HG03108 (cell line): ENCODE measurements at regions not wholly inside any gene's neighbourhood (a gene's known extent, or its start where the extent isn't known, plus 50 kb on each side); places are given as distances from the start of the nearest gene placed in this dataset.

Experiments used
- ATAC-seq: cut with Tn5 transposase; IDR thresholded peaks from one replicate; pipeline ENCODE4 v1.9.1; 2021; ENCODE audit warnings: moderate library complexity; ENCODE audit not compliant: unreplicated experiment

DNA sequence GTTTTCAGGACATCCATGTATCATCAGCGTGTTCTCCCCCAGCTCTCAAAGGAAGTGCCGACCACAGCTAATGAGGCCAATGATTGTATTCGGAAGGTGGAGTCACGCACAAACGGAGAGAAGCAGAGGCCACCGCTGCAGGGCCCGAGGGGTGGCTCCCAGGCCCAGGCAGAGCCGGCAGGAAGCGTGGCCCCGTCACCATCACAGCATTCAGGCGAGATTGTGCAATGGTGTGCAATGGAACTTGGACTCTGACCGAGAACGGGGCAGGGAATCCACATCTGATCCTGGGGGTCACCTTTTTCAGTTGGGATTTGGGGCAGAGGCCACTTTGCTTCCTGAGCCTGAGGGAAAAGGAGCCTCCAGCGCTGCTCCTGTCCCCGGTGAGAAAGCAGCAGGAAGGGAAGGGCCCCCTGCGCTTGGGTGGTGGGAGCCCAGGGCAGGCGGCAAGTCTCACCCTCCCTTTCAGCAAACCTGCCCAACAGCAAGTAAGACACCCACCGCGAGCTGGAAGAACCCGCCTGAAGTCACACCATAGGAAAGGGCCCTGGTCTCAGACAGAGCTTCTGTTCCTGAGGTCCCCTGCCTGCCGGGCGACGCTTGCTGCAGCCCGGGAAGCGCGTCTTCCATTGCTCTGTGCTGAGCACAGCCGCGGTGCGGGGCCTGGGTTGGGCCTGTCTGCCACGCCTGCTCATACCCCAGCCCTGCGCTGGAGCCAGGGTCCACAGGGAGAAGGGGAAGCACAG is 1430.7 kb downstream of the BRD1 start:
- no peak for ATAC-seq

DNA sequence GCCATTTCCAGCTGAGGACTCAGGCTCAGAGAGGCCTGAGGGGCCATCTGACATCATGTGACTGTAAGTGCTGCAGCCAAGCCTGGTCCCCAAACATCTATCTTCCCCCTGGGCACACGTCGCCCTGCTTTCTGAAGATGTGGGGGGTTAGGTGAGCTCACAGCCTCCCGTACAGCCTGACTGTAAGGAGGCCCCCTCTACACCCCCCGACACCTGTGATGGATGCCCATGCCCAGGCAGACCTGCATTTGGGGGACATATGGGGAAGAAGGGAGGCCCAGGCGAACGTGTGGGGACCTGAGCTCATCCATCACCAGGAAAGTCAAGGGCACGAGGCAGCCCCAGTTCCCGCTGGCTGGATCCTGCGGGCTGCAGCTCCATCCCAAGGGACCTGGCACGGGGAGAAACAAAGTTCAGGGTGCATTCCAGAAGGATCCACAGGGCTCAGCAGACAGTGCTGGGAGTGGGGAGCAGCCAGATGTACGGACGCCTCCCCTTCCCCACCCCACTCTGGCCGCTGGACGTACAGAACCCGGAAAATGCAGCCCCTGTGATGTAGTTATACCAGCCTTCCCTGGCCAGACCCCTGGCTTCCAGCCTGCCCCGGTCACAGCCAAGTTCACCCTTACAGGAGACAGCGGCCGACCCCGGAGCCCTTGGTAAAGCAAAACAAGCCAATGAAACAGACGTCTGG is 1431.4 kb downstream of the BRD1 start:
- no peak for ATAC-seq

DNA sequence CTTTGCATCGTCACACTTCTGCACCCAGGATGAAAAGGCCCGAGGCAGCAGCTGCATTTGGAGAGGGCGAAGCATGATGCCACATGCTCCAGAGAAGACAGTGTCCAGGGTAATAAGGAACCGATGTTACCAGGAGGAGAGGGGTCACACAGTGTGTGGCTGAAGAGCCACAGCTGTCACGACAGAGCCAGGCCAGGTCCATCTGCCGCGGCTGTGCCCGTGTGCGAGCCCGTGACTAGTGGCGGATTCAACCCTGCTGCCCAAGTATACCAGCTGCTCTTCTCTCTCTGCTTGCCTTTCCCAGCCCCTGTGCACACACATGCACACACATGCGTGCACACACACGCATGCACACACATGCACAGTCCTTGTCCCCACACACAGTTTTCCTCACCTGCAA is 1432.5 kb downstream of the BRD1 start:
- no peak for ATAC-seq

DNA sequence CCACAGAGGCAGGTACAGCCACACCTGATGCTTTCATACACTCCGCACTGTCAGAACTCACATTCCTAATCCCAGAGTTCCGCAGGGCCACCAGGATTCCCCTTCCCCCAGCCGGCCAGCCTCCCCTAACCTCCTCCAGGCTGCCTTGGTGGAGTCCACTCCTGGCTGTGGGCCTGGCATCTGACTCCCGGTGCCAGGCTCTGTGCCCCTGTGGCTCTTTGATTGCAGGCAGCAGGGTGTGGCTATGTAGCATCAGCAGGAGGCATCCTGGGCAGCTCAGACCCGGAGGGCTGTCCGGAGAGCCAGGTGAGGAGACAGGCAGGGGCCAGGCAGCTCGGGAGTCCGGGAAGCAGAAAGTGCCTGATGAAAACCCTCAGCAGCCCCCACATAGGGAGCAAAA is 1432.9 kb downstream of the BRD1 start:
- no peak for ATAC-seq

DNA sequence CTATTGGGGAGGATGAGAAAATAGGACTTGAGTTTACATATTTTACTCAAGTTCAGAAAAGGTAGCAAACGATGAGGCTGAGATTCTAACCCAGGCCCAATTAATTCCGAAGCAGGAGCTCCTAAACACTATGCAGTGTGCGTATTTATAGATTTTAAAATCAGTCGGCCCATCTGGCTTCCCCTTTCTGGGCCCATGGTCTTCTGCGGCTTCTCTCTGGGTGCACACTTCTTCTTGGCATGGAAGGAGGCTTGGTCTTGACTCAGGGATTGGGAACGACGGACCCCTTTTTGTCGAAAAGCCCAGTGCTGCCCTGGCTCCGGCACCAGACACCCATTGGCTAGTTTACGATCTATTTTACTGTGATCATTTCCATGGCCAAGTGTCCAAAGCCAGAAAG is 1433.8 kb downstream of the BRD1 start:
- no peak for ATAC-seq

DNA sequence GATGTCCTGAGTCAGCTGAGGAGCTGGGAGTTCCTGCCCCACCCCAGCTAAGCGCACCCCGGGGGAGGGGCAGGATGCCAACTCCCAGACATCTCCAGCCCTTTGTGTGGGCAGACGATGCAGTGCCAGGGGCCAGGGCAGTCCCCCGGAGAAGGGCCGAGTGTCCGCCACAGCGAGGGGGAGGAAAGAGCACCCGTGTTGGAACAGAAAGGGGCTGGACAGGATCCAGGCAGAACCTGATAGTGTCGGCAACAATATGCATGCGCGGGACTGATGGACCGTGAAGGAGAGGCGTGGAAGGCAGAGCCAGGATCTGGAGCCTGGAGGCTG is 1434.7 kb downstream of the BRD1 start:
- ATAC-seq = no peak

DNA sequence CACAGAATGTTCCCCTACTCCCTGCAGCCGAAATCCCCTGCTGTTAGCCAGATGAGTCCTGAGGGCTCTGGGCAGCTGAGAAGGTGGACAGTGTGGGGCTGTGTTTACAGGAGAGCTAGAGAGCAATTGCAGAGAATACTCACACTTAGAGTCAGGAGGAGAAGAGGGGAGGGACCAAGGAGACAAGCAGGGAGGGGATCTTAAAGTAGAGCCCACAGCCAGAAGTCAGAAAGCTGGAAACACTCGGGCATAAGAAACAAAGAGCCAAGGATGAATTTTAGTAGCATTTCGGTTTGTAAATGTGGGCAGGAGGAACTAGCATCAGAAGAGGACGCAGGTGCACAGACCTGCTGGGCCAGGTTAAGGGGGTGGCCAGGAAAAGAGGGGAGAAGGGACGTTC is 1435.9 kb downstream of the BRD1 start:
- no peak for ATAC-seq

DNA sequence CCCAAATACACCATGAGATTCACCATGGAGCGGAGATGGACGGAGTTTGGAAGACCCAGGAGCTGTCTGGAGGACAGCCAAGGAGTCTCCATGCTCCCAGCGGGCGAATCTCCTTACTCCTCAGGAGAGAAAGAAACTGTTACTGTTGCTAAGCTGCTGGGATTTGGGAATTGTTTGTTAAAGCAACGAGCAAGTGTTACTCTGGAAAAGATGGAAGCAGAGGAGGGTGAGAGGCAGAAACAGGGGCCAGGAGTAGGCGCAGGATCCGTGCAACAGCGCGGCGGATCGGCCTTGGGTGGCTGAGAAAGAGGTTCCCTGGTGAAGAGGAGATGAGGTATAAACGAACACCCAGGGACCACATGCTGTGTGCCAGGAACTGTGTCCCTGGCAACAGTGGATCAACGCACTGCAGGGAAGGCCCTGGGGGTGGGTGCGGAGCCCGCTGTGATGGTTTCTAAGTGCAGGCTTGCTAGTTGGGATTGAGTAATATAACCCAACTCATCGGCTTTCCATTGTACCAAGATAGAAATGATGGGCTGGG is 1436.4 kb downstream of the BRD1 start:
- no peak for ATAC-seq

DNA sequence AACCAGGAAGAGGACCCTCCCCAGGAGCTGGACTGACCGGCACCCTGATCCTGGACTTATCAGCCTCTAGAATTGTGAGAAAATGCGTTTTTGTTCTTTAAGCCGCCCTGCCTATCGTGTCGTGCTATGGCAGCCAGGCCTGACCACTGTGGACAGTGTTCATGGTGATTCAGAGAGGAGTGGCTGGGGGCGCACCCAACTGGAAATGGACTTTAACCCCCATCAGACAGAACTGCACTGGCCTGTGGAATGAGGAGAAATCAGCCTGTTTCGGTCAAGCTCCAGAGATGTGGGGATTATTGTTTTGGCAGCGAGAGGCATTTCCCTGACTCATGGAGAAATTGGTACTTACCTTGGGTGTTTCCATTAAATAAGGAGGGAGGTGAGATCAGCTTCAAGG is 1437.8 kb downstream of the BRD1 start:
- no peak for ATAC-seq

DNA sequence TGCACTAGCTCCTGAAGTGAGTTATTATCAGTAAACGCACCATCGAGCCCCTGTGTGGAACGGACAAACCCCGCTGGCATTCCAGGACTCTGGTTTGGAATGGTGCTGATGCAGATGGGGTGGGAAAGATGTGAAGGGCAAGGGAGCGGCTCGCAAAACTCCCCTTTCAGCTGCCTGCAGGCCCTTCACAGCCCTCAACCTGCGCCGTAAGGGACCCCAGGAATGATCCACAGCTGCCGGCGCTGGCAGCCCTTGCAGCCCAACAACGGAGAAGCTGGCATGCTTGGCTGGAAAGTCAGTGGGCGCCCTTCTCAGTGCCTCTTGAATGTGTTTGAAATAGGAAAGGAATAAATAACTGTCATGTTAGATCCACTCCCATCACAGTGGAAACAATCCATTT is 1445.5 kb downstream of the BRD1 start:
- ATAC-seq = no peak

DNA sequence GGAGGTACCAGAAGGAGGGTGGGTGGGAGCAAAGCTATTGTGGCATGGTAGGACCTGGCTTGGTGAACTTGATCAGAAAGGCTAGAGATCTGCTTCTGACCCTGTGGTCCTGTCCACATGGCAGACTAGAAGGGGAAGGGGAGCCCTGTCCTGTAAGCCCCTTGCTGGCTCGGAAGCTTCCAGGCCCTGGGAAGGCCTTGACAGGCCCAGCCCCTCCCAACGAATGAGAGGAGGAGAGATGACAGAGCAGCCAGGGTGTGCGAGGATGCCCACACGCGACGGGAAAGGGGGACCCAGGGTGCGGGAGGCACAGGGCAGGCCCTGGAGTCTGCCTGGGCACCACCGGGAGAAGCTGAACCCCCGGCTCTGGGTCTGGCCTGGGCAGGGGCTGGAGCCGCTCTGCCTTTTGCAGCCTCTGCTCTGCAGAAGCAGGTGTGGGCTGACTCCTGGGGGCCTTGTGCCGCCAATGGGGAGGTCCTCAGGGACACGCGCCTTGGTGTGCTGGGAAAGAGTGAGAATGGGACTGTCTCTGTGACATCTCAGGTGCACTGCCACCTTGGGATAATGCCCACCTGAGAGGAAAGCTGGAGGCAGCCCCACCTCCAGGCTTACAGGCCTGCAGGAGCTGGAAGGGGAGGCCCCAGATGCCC is 1447.5 kb downstream of the BRD1 start:
- no peak for ATAC-seq

DNA sequence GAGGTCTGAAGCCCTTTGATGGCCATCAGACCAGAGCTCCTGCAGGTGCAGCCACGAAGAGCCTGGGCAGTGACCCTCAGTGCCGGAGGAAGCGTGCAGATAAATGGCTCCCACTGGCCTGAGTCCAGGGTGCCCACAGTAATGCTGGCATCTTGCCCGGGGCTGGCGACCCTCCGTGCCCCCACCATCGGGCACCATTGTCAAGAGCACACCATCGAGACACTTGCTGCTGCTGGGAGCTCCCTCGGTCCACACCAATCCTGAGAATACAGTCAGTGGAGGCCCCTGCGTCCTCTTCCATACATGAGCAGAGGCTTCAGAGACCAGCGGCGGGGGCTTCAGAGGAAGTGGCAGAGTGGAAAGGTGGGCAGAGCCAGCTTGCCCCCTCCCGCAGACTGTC is 1448.3 kb downstream of the BRD1 start:
- no peak for ATAC-seq

DNA sequence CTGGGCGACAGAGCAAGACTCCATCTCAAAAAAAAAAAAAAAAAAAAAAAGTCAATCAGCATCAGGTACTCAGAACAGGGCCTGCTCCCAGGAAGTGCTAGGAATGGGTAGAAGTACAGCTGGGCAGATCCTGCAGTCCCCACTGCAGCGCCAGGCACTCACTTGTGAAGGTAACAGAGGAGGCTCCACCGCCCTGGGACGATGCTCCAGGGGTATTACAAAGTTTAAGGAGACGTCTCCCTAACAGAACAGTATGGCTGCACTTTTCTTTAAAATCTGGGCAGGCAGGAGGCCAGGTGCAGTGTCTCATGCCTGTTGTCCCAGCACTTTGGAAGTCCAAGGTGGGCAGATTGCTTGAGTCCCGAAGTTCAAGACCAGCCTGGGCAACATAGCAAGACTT is 1449.0 kb downstream of the BRD1 start:
- ATAC-seq = no peak

DNA sequence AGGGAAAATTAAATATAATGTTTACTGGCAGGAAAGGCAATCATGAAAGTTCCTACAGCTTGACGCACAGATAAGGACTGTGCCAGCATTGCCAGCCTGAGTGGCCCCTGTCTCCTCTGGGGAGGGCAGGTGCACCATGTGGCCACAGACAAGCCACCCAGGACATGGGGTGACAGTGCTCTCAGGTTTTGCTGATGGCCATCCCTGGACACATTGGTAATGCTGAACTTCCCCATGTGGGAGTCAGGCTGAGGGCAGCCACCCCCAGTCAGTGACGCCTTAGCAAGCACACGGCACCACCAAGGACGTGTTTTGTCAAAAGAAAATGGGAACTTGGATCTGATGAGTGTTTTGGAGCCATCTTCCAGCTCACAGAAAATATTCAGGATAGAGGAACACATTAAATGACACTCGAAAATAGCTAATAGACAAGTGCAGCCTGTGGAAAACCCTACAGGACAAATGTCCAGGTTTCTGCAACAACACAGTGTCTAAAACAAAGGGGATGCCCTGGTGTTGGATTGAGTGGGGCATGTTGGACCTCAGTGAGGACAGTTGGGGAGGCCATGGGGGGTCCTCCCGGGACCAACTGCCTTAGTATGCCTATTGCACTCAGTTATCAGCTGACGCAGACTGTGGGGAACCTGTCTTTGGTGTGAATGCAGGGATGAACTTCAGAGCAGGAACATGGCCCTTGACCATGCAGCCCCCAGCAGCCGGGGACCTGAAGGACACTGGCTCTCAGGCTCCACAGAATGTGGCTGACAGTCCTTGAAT is 1450.5 kb downstream of the BRD1 start:
- ATAC-seq = no peak

DNA sequence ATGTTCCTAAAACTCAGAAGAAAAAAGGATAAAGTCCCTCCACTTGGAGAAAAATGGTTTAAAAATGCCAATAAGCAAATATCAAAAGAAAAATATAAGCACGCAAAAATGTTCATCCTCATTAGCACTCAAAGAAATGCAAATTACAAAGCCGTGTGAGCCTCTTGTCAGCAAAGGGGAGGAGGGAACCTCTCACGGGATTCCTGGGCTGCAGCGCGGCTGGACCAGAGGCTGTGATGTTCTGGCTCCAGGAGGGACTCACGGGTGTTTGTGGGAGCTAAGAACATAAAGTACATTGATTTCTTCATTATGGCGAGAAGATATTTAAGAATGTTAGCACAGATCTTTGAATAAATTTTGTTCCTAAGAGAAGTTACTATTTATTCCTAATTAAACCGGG is 1451.2 kb downstream of the BRD1 start:
- no peak for ATAC-seq

DNA sequence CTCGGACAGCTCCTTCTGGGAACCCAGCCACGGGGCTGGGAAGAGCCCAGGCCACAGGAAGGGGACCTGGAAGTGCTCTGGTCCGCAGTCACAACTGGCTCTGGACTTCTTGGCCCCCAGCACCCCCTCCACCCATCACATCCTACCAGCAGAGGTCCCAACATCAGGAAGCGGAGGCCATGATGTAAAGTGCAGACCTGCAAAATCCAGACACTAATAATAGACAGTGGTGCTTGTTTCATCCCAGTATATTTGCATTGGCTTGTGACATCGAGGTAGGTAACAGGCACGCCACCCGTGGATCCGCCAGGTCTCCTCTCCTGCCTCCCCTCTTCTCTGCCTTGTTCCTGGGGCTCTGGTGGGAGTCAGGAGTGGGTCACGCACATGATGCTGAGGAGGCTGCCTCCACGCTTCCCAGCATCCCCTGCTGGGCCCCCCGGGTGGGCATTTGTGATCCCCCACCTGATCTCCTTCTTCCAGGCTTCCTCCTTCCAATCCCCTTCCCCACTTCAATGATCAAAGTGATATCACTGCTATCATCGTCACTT is 1454.0 kb downstream of the BRD1 start:
- no peak for ATAC-seq

DNA sequence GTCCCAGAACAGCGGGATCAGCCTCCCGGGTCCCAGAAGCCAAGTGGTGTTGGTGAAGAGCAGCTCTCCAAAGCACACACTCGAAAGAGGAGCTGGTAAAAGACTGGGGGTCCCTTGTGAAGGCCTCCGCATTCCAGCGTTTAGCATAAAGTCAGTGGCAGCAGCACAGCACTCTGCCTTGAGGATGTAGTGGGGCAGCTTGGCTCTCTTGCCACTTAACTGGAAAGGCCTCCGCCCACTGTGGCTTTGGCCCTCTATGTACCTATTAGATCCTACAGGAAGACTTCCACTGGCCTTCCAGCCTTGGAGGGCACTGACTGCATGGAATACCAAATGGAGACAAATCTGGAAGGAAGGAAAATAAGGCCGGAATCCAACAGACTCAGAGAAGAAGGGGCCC is 1455.3 kb downstream of the BRD1 start:
- no peak for ATAC-seq

DNA sequence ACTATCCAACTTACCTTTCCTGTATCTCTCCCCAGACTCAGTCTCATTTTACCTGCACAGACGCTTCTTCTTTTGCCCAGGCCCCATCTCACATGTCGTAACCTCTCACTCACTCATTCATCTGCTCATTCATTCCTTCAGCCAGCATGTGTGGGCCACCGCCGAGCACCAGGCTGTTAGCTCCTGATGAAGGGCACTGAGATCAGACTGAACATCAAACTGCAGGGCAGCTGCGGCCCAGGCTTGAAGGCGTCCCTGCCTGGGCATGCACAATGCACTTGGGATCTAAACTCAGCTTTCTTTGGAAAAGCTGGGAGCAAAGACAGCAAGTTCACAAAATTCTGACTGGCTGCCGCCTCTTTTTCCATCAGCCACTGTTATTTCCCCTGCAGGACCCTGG is 1456.3 kb downstream of the BRD1 start:
- no peak for ATAC-seq

DNA sequence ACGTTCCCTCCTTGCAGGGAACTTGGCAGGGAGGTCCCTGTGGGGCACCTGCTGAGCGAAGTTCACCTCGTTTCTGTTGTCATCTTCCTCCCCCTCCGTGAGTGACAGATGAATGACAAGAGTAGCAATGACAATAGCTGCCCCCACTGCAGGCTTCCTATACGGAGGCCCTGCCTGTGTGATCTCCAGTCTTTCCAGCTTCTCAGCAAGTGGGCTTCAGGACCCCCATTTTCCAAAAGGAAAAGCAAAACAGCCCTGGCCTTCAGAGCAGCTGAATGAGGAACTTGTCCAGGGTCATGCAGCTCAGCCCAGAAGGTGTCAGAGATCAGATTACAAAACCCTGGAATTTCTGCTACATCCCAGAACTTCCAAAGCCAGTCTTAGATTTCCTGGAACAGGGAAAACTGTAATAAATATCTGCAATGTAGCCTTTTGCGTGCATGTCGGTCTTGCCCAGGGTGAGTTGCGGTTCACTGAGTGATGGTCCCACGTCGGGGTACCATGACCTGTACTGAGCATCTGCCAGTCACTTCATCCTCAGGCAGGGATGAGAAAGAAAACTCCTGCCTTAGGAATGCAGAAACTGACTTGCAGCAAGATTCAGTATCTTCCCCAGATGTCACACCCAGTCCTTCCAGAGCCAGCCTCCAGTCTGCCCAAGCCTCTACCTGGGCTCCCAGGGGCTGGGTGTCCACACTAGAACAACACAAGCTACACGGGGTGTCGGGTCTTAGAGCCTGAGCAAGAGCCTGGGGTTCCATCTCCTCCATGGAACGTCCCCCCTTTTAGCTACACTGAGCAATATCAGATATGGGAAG is 1457.0 kb downstream of the BRD1 start:
- no peak for ATAC-seq

DNA sequence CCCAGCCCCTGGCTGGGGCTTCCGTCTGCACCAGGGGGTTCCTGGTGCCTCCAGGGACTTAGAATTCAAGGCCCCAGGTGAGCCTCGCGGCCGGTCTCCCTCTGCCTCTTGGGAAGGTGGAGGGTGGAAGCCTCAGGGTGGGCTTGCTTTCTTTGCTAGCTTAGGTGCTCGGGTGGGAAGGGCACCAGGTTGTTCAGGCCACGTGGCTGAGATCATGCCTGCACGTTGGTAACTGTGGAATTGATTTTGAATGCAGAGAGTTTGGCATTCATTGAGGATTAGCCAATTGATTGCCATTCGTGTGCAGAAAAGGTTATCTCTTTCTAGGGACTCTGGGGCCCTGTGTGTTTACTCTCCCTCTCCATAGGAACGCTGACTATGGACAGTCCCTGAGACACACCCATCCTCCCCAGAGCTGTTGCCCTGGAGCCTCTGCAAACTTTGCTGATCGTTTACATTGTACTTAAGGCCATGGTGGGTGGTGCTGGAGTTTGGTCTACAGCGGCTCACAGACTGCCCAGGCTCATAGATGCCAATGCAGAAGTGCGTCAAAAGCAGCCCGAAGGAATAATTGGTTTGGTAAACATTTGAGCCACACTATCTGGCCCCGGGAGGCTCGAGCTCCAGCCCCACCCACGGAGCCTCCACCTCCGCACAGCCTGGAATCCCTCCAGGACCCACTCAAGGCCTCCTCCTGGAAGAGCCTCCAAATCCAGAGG is 1457.7 kb downstream of the BRD1 start:
- no peak for ATAC-seq
